ENCODE measurements at regions not wholly inside any gene's neighbourhood (a gene's known extent, or its start where the extent isn't known, plus 50 kb on each side); places are given as distances from the start of the nearest gene placed in this dataset.
"Not testable (repeated sequence)": the region's sequence is repeated elsewhere in the genome, so short reads cannot be mapped to it uniquely, and the experiment has no call there.

DNA sequence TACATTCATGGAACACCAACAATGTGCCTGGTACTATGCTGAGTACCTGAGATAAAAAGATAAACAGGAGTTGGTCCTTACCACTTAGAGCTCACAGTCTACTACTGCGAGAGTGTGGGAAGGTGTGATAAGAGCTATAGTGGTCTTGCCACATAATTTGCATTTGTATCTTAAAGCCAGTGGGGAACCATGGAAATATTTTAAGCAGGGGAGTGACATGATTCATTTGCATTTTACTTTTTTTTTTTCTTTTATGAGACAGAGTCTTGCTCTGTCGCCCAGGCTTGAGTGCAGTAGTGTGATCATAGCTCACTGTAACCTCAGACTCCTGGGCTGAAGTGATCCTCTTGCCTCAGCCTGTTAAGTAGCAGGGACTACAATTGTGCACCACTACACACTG lies 53.6 kb downstream of the SRGAP2 start:
- not testable (repeated sequence) for H3K27ac Mint-ChIP-seq (ENCODE audit: unreplicated experiment); H3K27me3 Mint-ChIP-seq (ENCODE audit: unreplicated experiment); H3K4me1 Mint-ChIP-seq (ENCODE audit: unreplicated experiment); H3K36me3 Mint-ChIP-seq (ENCODE audit: low read depth, unreplicated experiment); DNase-seq (ENCODE audit: low spot score); H3K9me3 Mint-ChIP-seq (ENCODE audit: unreplicated experiment); H3K4me3 Mint-ChIP-seq (ENCODE audit: unreplicated experiment)

- H3K4me3 Mint-ChIP-seq (ENCODE audit: unreplicated experiment); H3K27ac Mint-ChIP-seq (ENCODE audit: unreplicated experiment); H3K36me3 Mint-ChIP-seq (ENCODE audit: low read depth, unreplicated experiment); H3K9me3 Mint-ChIP-seq (ENCODE audit: unreplicated experiment); H3K4me1 Mint-ChIP-seq (ENCODE audit: unreplicated experiment); H3K27me3 Mint-ChIP-seq (ENCODE audit: unreplicated experiment); DNase-seq (ENCODE audit: low spot score): not testable (repeated sequence)
These were observed 58.1 kb downstream of the SRGAP2 start for GRCh38 chr1:206261473-206261872.

DNA sequence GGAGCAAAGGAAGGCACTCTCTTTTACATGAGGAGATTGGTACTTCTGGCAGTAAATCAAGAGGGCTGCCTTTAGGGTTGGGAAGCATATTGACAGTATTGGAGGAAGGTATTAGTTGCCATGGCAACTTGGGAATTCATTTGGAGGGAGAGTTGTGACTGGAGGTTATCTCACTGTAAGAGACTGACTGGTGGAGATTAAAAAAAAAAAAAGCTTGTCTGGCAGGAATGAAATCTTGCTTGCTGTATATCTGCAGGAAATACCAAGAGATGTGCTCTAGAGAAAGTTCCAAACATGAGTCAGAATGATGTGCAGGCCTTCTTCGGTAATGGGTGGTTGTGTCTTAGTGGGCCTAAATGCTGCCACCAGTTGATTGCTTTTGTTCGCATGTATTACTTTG lies 59.1 kb downstream of the SRGAP2 start:
- not testable (repeated sequence) for H3K27me3 Mint-ChIP-seq (ENCODE audit: unreplicated experiment); H3K9me3 Mint-ChIP-seq (ENCODE audit: unreplicated experiment)

GRCh38 chr1:206264916-206265315 lies 61.6 kb downstream of the SRGAP2 start:
- not testable (repeated sequence) for H3K9me3 Mint-ChIP-seq (ENCODE audit: unreplicated experiment); H3K36me3 Mint-ChIP-seq (ENCODE audit: low read depth, unreplicated experiment); H3K27ac Mint-ChIP-seq (ENCODE audit: unreplicated experiment); H3K4me3 Mint-ChIP-seq (ENCODE audit: unreplicated experiment); DNase-seq (ENCODE audit: low spot score); H3K27me3 Mint-ChIP-seq (ENCODE audit: unreplicated experiment); H3K4me1 Mint-ChIP-seq (ENCODE audit: unreplicated experiment)

More for the DNA sequence above, 59.1 kb downstream of the SRGAP2 start:
- not testable (repeated sequence) for DNase-seq (ENCODE audit: low spot score); H3K36me3 Mint-ChIP-seq (ENCODE audit: low read depth, unreplicated experiment); H3K4me3 Mint-ChIP-seq (ENCODE audit: unreplicated experiment); H3K4me1 Mint-ChIP-seq (ENCODE audit: unreplicated experiment); H3K27ac Mint-ChIP-seq (ENCODE audit: unreplicated experiment)

- not testable (repeated sequence) for H3K4me3 Mint-ChIP-seq (ENCODE audit: unreplicated experiment); H3K27me3 Mint-ChIP-seq (ENCODE audit: unreplicated experiment); H3K4me1 Mint-ChIP-seq (ENCODE audit: unreplicated experiment); H3K27ac Mint-ChIP-seq (ENCODE audit: unreplicated experiment); H3K36me3 Mint-ChIP-seq (ENCODE audit: low read depth, unreplicated experiment); H3K9me3 Mint-ChIP-seq (ENCODE audit: unreplicated experiment); DNase-seq (ENCODE audit: low spot score)
These were observed 67.8 kb downstream of the SRGAP2 start for GRCh38 chr1:206271153-206271552.

DNA sequence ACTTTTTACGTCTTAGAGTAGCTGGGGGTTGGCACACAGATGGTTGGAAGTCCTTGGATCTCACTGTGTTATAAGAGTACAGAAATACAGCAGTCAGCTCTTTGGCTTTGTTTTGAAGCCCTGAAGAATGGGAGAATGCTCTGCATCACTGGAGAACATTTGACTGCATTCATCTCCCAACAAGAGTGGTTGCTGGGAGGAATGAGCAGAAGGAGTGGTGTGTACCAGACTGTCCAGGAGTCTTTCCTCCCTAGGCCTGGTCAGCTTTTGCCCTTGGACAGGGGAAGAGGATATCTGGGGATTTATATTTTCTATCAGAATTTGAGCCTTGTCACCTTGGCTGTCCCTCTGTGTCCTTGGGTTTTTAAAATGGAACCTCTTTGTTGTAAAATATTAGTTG lies 69.8 kb downstream of the SRGAP2 start:
- not testable (repeated sequence) for H3K4me3 Mint-ChIP-seq (ENCODE audit: unreplicated experiment); H3K36me3 Mint-ChIP-seq (ENCODE audit: low read depth, unreplicated experiment); H3K4me1 Mint-ChIP-seq (ENCODE audit: unreplicated experiment); H3K27me3 Mint-ChIP-seq (ENCODE audit: unreplicated experiment); H3K9me3 Mint-ChIP-seq (ENCODE audit: unreplicated experiment); DNase-seq (ENCODE audit: low spot score); H3K27ac Mint-ChIP-seq (ENCODE audit: unreplicated experiment)

- H3K4me3 Mint-ChIP-seq (ENCODE audit: unreplicated experiment); H3K9me3 Mint-ChIP-seq (ENCODE audit: unreplicated experiment); H3K4me1 Mint-ChIP-seq (ENCODE audit: unreplicated experiment); H3K36me3 Mint-ChIP-seq (ENCODE audit: low read depth, unreplicated experiment); H3K27me3 Mint-ChIP-seq (ENCODE audit: unreplicated experiment); H3K27ac Mint-ChIP-seq (ENCODE audit: unreplicated experiment); DNase-seq (ENCODE audit: low spot score): not testable (repeated sequence)
These were observed 72.8 kb downstream of the SRGAP2 start for GRCh38 chr1:206276143-206276542.

GRCh38 chr1:206278683-206279082 lies 75.3 kb downstream of the SRGAP2 start:
- H3K9me3 Mint-ChIP-seq (ENCODE audit: unreplicated experiment); H3K4me3 Mint-ChIP-seq (ENCODE audit: unreplicated experiment); H3K36me3 Mint-ChIP-seq (ENCODE audit: low read depth, unreplicated experiment); H3K4me1 Mint-ChIP-seq (ENCODE audit: unreplicated experiment); H3K27me3 Mint-ChIP-seq (ENCODE audit: unreplicated experiment); DNase-seq (ENCODE audit: low spot score): not testable (repeated sequence)
- peak overlapping the region; percentile 59 for H3K27ac Mint-ChIP-seq (ENCODE audit: unreplicated experiment)

DNA sequence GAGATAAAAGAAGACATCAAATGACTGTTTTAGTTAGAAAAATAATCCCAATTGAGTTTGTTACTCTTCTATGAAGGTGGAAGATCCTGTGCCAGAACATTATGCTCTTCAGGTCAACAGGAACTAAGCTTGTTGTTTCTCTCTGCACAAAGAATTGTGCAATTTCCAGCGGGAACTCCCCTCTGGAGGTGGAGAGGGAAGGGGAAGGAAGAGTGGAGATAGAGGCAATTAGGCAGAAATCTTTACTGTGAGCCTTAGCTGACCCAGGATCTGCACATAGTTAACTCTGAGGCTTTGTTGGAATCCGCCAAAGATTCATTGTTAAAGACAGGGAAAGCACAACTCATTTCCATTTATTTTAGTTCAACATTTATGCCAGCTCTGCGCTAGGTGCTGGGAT lies 77.3 kb downstream of the SRGAP2 start:
- H3K36me3 Mint-ChIP-seq (ENCODE audit: low read depth, unreplicated experiment); H3K27ac Mint-ChIP-seq (ENCODE audit: unreplicated experiment); H3K27me3 Mint-ChIP-seq (ENCODE audit: unreplicated experiment); H3K4me1 Mint-ChIP-seq (ENCODE audit: unreplicated experiment); H3K4me3 Mint-ChIP-seq (ENCODE audit: unreplicated experiment); DNase-seq (ENCODE audit: low spot score); H3K9me3 Mint-ChIP-seq (ENCODE audit: unreplicated experiment): not testable (repeated sequence)

DNA sequence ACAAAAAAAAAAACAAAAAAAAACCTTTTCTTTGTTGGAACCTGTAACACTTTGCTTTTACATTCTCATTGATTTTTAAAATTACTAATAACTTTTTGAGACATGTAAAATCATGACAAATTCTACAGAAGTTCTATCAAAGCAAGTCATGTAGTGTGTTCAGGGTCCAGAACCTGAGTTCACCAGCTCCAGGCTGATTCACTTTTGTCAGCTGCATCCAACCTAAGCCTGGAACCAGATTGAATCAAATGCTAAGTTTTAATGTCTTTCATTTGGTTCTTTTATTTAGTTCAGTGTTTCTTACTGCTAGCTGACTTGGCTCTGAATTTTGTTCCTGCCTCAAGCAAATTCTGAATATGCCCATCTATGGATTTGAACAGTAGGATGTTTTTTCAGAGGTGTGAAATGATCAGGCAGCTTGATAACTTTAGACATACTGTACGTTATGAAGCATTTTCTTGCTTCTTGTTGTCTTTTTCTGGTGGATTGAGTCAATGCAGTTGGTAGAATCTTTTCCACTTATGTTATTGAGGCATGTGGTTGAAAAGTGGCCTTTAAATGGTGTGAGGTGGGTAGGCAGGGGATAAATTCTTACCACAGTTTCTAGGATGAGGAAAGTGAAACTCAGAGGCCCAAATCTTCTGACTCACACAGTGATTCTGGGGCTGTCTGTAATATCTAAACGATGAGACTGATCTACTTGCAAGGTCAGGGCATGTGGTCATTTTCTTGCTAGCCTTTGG lies 78.7 kb downstream of the SRGAP2 start:
- not testable (repeated sequence) for H3K27me3 Mint-ChIP-seq (ENCODE audit: unreplicated experiment); H3K36me3 Mint-ChIP-seq (ENCODE audit: low read depth, unreplicated experiment); H3K9me3 Mint-ChIP-seq (ENCODE audit: unreplicated experiment); H3K4me3 Mint-ChIP-seq (ENCODE audit: unreplicated experiment); H3K27ac Mint-ChIP-seq (ENCODE audit: unreplicated experiment); DNase-seq (ENCODE audit: low spot score); H3K4me1 Mint-ChIP-seq (ENCODE audit: unreplicated experiment)

DNA sequence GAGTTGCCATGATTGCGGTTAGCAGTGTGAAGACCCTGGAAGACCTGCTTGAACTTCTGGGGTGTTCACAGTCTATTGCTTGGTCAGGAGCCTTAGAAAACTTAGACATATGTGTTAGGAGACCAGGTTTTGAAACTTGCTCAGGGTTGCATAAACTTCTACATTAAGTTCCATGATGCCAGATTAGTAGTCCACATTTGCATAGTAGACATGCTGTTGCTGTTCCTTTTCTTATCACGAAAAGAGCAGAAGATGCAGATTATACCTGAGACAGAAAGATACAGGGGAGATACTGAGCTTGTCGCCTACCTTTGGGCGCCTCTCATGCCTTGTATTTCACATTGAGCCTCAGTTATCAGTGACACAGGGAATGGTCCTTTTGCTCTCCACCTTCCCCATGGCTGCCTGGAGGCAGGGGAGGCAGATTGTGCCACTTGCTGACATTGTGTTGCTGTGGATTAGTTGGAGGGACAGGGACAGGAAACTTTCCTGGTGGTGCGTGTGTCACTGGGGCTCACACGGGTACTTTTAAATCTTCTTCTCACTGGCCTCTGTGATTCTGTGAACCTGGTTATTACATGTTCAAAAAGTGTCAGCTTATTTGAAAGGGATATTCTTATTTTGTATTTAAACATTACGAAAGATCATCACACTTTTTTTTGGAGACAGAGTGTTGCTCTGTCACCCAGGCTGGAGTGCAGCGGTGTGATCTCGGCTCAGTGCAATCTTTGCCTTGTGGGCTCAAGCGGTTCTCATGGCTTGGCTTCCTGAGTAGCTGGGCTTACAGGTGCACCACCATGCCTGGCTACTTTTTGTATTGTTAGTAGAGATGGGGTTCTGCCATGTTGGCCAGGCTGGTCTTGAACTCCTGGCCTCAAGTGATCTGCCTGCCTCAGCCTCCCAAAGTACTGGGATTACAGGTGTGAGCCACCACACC lies 82.0 kb downstream of the SRGAP2 start:
- H3K27ac Mint-ChIP-seq (ENCODE audit: unreplicated experiment); H3K27me3 Mint-ChIP-seq (ENCODE audit: unreplicated experiment); H3K4me3 Mint-ChIP-seq (ENCODE audit: unreplicated experiment); DNase-seq (ENCODE audit: low spot score); H3K36me3 Mint-ChIP-seq (ENCODE audit: low read depth, unreplicated experiment); H3K4me1 Mint-ChIP-seq (ENCODE audit: unreplicated experiment); H3K9me3 Mint-ChIP-seq (ENCODE audit: unreplicated experiment): not testable (repeated sequence)

- H3K36me3 Mint-ChIP-seq (ENCODE audit: low read depth, unreplicated experiment); H3K27me3 Mint-ChIP-seq (ENCODE audit: unreplicated experiment); DNase-seq (ENCODE audit: low spot score); H3K9me3 Mint-ChIP-seq (ENCODE audit: unreplicated experiment); H3K4me1 Mint-ChIP-seq (ENCODE audit: unreplicated experiment); H3K4me3 Mint-ChIP-seq (ENCODE audit: unreplicated experiment): not testable (repeated sequence)
- H3K27ac Mint-ChIP-seq (ENCODE audit: unreplicated experiment): peak overlapping the region; percentile 9
These were observed 84.4 kb downstream of the SRGAP2 start for GRCh38 chr1:206287759-206288158.

All from endothelial cell (in vitro differentiated cells).